GM19239 (cell line): ENCODE measurements at regions not wholly inside any gene's neighbourhood (a gene's known extent, or its start where the extent isn't known, plus 50 kb on each side); places are given as distances from the start of the nearest gene placed in this dataset.
A peak's percentile ranks its signal among the peaks of the same experiment; 100 is the strongest.
"Not testable (repeated sequence)": the region's sequence is repeated elsewhere in the genome, so short reads cannot be mapped to it uniquely, and the experiment has no call there.

Source experiments
- DNase-seq: peaks from one replicate; pipeline ENCODE4 v3.0.0; 2011; ENCODE audit warnings: low spot score; ENCODE audit not compliant: insufficient read length
- FAIRE-seq: peaks from 2 replicates; lab custom pipeline; 2011; peaks lifted over from hg19 to GRCh38; lab: Jason Lieb, UNC

DNA sequence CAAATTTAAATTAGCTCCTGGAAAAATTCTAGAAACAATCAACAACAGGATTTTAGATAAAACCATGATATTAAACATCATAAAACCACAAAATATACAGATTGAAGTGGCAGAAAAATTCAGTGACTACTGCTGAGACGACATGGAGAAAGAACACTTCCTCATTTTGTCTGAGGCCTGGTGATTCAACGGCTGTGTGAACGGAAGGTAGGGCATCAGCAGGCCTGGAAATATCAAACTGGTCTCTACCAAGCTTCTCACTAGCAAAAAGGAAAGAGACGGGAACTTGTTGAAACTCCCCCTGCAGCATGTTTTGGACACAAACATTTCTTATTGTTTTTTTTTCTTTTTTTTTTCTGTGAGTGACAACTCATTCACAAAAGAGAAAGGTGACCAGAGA lies 58.0 kb upstream of the AHI1 start:
- peak; percentile 73 for FAIRE-seq
- DNase-seq: no peak

DNA sequence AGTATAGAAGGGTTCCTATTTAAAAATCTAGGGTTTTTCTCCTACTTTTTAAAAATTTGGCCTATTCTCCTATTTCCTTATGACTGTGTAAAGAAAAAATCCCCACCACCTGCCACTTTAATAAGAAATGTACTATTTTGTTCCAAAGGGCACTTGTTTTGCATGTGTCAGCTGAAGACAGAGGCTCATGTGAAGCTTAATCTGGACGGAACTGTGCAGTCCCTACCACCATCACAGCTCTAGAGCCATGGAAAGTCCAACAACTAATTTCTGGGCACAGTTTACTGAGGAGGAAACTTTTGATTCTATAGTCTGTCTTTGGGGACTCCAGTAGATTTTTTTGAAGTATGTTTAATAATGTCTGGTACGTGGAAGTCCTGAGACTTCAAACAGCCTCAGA lies 60.0 kb upstream of the AHI1 start:
- FAIRE-seq (no peak), DNase-seq (no peak)

DNA sequence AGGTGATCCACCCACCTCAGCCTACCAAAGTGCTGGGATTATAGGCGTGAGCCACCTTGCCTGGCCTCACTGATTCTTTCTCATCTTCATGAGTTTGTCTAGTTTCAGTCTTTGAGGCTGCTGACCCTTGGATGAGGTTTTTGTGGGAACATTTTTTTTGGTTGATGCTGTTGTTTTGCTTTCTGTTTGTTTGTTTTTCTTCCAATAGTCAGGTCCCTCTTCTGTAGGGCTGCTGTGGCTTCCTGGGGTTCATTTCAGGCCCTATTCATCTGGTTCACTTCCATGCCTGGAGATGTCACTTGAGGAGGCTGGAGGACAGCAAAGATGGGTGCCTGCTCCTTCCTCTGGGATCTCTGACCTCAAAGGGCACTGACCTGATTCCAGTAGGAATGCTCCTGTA lies 68.1 kb upstream of the AHI1 start:
- not testable (repeated sequence) for FAIRE-seq, DNase-seq

DNA sequence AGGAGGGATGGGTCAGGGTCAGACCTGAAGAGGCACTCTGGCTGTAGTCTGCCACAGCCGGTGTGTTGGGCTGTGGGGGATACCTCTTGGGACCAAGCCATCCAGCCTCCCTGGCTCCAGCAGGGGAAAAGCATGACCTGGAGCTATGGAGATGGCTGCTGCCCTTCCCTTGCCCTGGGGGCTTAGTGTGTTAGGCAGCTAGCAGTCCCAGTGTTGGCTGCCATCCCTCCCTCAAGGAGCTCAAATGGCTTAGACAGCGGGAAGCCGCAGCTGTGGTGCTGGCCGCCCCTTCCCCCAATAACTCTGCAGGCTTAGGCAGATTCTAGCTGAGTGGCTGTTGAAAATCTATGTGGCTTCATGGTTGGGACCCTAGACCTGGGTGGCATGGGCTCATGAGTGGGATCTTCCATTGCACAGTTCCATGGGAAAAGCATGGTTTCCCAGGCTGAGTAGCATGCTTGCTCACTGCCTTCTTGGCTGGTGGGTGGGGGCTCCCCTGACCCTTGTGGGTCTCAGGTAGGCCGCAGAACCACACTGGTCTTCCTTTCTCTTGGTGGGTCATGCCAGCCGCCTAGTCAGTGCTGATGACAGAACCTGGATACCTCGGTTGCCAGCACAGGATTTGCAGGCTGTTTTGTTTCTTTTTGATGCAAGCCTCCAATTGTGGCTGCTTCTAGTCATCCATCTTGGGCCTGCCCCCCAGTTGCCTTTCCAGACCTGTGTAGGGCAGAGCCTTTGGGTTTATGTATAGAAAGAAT lies 69.0 kb upstream of the AHI1 start:
- no peak for FAIRE-seq
- DNase-seq: no peak

DNA sequence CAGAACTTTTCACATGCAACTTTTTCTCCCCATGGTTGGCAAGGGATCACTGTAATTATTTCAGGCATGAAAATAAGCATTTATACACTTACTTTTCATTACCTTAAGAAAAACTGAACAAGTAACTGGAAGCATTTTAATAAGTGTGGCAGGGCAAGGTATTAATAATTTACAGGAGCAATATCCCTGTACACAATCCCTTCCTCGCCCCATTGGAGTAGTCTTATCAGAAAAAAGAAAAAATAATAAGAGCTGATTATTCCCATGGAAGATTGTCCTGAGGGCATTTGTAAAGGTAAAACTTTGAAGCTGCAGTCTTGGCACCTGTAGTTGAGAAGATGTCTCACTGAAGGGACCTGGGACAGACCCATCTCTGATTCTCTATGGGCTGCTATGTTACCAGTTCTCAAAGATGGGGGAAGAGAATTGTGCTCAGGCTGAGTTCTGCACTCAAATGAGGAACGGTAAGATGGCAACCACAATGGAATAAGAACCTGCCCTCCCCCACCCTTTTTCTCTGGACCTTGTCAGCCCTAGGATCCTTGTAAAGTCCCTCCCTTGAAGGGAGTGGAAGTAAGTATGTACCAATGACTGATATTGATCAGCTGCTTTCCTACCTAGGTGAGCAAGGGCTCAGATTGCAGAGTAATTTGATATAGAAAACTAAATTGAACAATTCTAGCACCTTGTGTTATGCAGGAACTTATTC lies 70.0 kb upstream of the AHI1 start:
- FAIRE-seq: no peak

DNA sequence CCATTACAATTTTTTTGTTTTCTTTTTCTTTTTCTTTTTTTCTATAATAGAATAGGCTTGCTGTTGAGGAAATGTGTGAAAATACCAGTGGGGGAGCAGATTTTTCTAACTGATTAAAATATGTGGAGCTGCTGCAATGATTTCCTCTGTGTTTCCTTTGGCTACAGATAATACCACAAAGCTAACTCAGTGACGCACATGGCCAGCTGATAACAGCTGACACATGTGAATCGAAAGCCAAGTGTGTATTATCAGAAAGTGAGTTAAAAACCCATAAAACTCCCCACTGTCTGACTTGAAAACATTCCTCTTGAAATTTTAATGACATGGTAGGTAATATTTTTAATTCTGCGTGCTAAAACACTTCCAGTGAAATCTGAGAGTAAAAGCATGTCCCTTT lies 70.8 kb upstream of the AHI1 start:
- FAIRE-seq (no peak), DNase-seq (no peak)

More for the DNA sequence above, 70.0 kb upstream of the AHI1 start:
- no peak for DNase-seq

DNA sequence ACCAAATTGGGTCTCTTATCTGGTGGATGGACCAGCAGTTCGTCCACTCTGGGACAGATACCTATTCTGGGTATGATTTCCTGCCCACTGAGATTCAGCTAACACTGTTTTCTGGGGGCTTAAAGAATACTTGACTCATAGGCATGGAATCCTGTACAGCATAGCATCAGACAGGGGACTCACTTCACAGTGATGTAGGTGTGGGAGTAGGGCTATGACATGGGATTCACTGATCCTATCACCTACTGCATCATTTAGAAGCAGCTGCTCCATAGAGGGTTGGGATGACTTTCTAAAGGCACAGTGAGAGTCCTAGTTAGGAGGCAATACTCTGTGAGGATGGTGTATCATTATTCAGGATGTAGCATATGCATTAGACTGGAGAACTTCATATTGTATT lies 74.5 kb upstream of the AHI1 start:
- DNase-seq: no peak
- no peak for FAIRE-seq

DNA sequence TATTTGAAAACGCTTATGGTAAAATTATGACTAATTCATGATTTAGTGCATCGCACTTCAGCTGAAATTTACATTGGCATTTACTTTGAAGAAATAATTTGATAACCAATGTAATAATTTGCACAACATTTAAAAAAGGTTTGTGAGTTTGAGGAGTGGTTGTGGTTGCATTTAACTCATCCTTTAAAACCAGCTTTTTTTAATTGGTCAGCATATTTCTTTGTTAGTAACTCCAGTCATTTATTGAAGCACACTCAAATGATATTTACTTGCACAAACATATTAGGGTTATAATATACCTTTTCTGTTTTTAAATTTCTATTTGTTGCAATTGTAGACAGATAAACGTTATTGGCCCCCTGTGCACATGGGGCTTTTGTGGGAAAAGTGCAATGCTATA lies 78.1 kb upstream of the AHI1 start:
- FAIRE-seq (no peak), DNase-seq (no peak)

DNA sequence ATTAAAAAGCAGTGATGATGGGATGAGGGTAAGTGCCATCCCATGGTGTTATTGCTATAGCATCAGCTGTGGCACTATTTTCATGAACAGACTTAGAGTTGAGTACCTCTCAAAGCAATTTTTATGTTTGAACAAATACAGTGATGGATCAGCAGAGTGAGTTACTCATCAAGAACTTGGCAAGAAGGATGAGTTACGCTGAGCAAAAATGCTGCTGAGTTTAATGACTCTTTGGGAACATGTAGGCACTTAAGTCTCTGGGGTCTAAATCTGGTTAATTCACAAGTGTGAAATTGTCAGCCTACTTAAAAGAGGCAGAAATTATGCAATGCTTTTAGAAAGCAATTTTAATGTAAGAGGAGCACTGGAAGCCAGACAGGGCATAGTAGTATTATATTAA lies 78.5 kb upstream of the AHI1 start:
- FAIRE-seq: no peak
- no peak for DNase-seq

DNA sequence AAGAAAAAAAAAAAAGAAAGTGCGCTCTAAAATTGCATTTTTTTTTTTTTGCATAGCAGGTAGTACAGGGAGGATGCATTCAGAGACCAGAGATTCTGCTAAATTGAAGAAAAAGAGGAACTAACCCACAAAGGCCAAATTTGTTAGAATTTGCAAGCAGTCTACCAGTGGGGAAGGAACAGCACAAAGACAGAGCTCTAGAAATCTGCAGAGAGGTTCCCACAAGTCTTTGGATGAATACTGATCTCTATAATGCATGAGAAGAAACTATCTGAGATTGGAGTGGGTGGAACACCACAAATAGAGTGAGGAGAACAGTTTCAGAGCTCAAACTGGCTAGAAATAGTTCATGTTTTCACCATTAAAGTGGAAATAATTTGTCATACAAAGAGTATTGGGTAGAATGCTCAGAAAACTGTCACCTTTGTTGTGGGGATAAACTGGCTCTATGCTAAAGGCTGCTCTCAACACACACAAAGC lies 79.6 kb upstream of the AHI1 start:
- FAIRE-seq (peak; percentile 51), DNase-seq (no peak)

DNA sequence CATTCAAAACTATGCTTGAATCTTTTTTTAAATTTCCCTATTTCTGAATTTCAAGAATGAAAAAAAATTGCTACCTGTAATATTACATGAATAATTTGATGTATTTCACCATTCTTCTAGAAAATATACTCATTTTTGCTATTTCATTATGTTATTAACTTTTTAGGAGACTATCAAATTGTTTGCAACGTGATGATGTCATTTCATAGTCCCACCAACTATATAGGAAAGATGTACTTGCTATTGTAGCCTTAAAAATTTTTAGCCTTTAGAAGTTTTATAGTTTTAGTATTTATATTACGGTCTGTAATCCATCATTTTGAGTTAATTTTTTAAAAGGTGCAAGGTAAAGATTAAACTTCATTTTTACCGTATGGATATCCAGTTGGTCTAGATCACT lies 81.4 kb upstream of the AHI1 start:
- FAIRE-seq: no peak
- DNase-seq: no peak

DNA sequence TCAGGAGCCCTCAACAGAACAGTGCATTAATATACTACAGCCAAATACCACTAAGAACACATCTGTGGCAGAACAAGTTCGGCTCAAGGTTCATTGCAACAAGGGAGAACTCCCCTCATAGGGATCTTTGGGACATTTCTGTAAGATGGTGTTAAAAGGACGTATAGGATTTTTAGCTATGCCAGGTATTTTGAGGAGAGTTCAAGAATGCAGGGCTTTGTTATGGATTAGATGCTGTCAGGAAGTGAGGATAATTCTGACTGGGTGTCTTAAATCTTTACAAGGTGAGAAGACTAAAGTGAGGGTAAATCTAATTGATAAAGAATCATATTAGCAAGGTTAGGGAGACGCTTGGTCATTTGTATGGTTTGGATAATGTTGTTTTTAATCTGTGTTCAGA lies 83.7 kb upstream of the AHI1 start:
- DNase-seq: no peak
- FAIRE-seq: no peak

DNA sequence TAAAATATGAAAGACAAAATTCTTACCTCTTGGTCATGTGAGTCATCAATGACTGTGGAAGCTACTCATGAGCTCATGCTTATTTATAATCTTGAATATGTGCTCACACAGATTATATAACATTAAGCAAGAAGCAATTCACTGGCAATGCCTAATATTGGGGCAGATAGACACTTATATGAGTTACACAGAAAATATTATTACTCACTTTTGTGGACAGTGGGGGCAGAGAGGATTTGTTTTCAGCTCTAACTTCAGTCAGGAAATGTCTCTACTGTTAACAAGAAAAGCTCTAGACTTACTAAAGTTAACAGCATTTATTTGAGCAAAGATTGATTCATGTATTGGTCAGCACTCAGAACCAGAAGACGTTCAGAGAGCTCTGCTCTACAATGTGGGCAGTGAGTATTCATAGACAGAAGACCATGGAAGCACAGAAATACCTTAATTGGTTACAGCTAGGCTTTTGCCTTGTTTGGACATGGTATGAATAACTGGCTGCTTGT lies 85.8 kb upstream of the AHI1 start:
- DNase-seq (no peak), FAIRE-seq (no peak)

DNA sequence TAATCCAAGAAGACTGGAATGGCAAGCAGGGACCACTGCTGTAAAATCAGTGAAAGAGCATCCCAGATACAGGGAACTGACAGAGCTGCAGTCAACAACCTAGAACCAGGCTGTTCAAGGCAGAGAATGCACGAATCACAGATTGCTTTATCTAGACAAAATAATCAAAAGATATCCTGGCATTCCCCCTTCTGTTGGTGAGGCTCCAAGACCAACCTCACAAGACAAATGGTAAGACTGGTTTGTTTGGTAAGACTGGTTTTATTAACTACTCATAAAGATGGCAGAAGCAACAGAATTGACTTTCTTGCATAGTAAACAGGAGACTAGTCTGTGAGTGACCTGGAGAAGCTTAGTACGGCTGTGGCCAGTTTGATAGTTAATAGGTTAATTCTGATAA lies 88.8 kb upstream of the AHI1 start:
- DNase-seq (no peak), FAIRE-seq (peak; percentile 59)

DNA sequence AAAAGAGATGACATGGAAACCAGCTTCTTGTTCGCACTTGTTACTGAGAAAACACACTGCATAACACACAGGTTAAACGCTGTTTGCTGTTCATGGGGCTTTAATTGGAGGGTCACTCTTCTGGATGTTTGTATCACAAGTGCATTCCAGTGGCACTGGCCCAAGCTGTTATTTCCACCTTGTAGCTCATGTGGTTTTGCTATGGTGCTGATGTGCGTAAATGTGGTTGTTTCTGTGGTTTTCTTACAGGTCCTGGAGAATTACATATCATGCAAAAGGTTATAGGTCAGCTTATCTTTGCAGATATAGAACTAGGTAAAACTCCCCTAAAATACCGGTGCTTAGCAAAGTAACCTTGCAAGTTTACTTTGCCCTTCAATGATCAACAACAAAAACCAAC lies 89.3 kb upstream of the AHI1 start:
- peak; percentile 80 for FAIRE-seq

DNA sequence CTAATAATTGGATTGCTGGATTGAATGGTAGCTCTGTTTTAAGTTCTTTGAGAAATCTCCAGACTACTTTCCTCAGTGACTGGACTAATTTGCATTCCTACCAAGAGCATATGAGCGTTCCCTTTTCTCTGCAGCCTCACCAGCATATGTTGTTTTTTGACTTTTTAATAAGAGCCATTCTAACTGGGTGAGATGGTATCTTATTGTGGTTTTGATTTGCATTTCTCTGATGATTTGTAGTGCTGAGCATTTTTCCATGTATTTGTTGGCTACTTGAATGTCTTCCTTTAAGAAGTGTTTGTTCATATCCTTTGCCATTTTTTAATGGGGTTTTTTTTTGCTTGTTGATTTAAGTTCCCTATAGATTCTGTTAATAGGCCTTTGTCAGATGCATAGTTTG lies 94.7 kb upstream of the AHI1 start:
- no peak for FAIRE-seq
- no peak for DNase-seq

More for the DNA sequence above, 89.3 kb upstream of the AHI1 start:
- DNase-seq: no peak

DNA sequence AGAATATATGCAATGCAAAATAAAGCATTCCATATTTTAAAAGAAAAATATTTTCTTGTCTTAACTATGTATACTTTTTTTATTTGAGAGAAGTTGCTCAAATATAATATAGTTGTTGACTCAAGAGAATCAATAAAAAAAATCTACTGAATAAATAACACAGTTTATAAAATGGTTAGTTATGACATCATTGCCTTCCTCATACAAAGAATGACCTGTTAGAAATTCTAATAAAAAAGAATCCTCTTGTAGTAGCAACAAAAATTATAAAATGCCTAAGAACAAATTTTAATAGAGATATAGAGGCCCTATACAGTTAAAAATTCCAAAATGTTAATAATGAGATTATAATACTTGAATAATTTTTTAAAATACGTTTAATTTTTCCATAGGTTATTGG lies 96.5 kb upstream of the AHI1 start:
- DNase-seq (no peak), FAIRE-seq (no peak)

DNA sequence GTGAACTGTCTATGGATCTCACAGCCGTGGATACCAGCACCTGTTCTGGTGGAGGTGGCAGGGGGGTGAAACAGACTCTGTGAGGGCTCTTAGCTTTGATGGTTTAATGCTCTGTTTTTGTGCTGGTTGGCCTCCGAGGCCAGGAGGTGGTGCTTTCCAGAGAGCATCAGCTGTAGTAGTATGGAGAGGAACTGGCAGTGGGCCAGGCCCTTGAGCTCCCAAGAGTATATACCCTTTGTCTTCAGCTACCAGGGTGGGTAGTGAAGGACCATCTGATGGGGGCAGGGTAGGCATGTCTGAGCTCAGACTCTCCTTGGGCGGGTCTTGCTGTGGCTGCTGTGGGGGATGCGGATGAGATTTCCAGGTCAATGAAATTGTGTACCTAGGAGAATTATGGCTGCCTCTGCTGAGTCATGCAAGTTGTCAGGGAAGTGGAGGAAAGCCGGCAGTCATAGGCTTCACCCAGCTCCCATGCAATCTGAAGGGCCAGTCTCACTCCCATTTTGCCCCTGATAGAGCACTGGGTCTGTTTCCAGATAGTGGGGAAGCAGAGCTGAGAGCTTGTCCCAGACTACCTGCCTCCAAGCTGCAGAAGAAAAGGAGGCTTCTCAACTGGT lies 102.7 kb upstream of the AHI1 start:
- FAIRE-seq (no peak), DNase-seq (no peak)

DNA sequence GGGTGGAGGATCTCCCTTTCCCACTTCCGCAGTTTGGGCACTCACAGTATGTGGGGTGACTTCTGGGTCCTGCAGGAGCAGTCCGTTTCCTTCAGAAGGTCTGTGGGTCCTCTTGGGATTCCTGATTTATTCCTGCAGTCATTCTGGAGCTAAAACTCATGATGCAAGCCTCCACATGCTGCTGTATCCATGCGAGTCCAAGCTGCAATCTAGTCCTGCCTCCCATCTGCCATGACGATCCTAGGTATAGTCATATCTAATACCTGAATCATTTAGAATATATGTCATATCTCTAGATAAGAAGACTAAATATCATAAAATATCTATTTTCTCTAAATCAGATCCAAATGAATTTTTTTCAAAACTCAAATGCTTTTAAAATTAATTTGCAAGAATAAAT lies 103.4 kb upstream of the AHI1 start:
- DNase-seq (no peak), FAIRE-seq (no peak)

DNA sequence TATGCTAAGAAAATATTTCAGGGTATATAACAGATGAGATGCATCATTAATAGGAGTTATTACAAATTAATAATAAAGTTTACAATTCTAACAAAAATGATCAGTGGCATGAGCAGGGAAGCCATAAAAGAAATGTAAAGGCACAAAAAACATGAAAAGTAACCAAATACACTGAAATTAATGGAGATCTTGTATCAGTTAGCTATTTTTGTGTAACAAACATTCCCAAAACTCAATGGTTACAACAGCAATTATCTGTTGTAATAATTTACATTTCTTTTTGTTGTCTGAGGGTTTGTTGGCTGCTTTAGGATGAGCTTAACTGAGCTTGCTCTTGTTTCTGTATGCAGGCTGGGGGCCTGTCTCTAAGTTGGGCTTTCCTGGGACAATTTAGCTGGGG lies 104.3 kb upstream of the AHI1 start:
- DNase-seq (no peak), FAIRE-seq (no peak)

DNA sequence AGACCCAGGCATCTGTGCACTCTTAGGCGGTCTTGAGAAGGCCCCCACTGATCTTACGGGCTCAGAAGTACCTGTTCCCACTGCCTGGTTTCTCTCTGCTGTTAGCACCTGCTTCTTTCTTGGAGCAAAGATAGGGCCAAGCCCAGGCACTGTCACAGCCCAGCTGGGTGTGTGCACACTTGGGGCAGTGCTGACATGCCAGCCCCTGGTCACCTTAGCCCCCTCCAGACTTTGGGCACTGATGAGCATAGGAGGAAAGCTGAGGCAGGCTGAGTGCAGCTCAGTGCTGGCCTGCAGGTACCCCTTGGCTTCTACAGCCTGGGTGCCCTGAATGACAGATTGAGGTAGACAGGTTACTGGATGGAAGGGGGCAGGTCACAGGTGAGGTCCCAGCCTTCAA lies 105.7 kb upstream of the AHI1 start:
- FAIRE-seq: no peak
- no peak for DNase-seq
